H1 (cell line): ENCODE measurements at regions not wholly inside any gene's neighbourhood (a gene's known extent, or its start where the extent isn't known, plus 50 kb on each side); places are given as distances from the start of the nearest gene placed in this dataset.

Source experiments
- BCL11A ChIP-seq, 2 experiments: IDR thresholded peaks; one replicate each; pipeline ENCODE4 v1.6.1; 2011; ENCODE audit warnings: low read depth in 2 of 2, low read length in 2 of 2, mild to moderate bottlenecking in 2 of 2
- CHD7 ChIP-seq: fragments of 300-600 bp; sonication (generic); IDR thresholded peaks from 2 replicates; pipeline ENCODE4 v1.7.1; 2012; ENCODE audit warnings: low read length, moderate library complexity, mild to moderate bottlenecking, inconsistent platforms; ENCODE audit not compliant: insufficient replicate concordance
- CTCF ChIP-seq, 3 experiments: IDR thresholded peaks; 1 replicate in 2 of 3; 2 replicates in 1 of 3; pipeline versions ENCODE4 v1.5.1 to v1.6.1; 2011; ENCODE audit warnings: low read length in 3 of 3, mild to moderate bottlenecking in 3 of 3, inconsistent platforms in 2 of 3, low read depth in 1 of 3, moderate library complexity in 1 of 3; ENCODE audit not compliant: insufficient read depth in 1 of 3; ENCODE audit errors: control extremely low read depth in 1 of 3
- EGR1 ChIP-seq: IDR thresholded peaks from 2 replicates; pipeline ENCODE4 v1.6.1; 2011; ENCODE audit warnings: low read depth, low read length, borderline replicate concordance
- FOSL1 ChIP-seq: IDR thresholded peaks from 2 replicates; pipeline ENCODE4 v1.6.1; 2011; ENCODE audit warnings: mild to moderate bottlenecking, low read depth, low read length, moderate library complexity; ENCODE audit not compliant: insufficient read depth
- POLR2AphosphoS5 ChIP-seq: IDR thresholded peaks from 2 replicates; pipeline ENCODE4 v1.6.1; 2011; ENCODE audit warnings: low read depth, low read length
- RNF2 ChIP-seq: fragments of 200-900, 300-1000 bp; sonication (generic); IDR thresholded peaks from 2 replicates; pipeline ENCODE4 v1.7.1; 2016; ENCODE audit warnings: borderline replicate concordance, low read depth, mild to moderate bottlenecking, antibody characterized with exemption, low read length; ENCODE audit not compliant: poor library complexity, severe bottlenecking; ENCODE audit errors: missing control alignments
- SUZ12 ChIP-seq: fragments of 200-600 bp; sonication (generic); IDR thresholded peaks from 2 replicates; pipeline ENCODE4 v1.6.1; 2012; ENCODE audit warnings: mild to moderate bottlenecking, inconsistent platforms, low read length, moderate library complexity, mixed read lengths

GRCh38 chr6:41450581-41450980, 95.6 kb upstream of the FOXP4 start (continued):
- TF ChIP-seq CHD7, result no peak
- no peak for TF ChIP-seq BCL11A (IDR thresholded peaks at IDR 0.05; ENCODE audit: low read depth in 2 of 2, low read length in 2 of 2)
- TF ChIP-seq POLR2AphosphoS5, result no peak
- TF ChIP-seq EGR1, result no peak
- TF ChIP-seq SUZ12, result no peak
- TF ChIP-seq FOSL1, result no peak
- no peak for TF ChIP-seq RNF2
- no peak for TF ChIP-seq CTCF (IDR thresholded peaks at IDR 0.05; ENCODE audit: control extremely low read depth in 1 of 3, insufficient read depth in 1 of 3, low read depth in 1 of 3, low read length in 3 of 3)
